ENCODE measurements at regions not wholly inside any gene's neighbourhood (a gene's known extent, or its start where the extent isn't known, plus 50 kb on each side); places are given as distances from the start of the nearest gene placed in this dataset.
A peak's percentile ranks its signal among the peaks of the same experiment; 100 is the strongest.

DNA sequence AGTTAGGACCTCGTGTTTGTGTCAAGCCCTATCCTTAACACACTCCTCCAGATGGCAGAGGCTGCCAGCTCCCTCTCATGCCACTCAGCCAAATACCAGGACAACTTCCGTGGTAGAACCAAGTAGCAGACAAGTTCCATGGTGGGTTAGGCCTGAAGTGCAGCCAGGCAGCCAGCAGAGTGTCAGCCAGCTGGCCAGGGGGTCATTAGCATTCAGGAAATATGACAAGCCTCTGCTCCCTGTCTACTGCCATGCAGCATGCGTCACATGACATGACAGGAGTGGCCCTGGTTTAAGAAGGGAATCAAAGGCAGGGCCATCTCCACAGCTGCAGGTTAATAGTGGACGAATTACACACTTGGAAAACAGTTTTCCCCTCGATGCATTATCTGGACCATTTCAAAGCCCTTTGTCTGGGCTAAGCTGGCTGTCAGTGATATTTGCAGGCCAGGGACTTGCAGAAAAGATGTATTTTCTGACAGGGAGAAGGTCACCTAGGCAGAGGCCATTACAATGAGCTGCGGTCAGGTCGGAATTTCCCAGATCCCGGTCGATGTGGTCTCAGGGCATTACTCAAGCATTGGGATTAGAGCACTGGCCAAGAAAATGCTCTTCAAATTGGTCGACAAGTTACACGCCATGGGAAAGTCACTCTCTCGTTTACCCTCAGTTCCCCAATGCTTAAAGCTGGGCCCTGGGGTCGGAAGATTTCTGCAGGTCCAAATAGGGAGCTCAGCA lies 461.7 kb upstream of the CADM1 start:
- DNase-seq (ENCODE audit: low read depth), result peak; percentile 9

DNA sequence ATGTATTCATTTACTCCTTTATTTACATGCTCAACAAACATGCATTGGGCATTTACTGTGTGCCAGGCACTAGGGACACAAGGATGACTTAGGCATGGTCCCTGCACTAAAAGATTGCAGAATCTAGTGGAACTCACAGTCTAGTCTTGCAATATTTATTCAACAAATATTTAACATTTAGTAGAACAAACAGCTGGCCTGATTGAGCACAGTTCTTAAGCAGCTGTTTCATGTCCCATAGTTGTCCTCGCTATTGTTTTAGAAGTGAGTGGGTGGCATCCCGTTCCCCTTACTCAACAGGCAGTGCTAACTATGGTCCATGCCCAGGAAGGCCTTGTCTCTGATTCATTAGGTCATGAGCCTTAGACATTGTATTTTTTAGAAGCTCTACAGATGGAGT lies 459.9 kb upstream of the CADM1 start:
- DNase-seq (ENCODE audit: low read depth), result no peak

DNA sequence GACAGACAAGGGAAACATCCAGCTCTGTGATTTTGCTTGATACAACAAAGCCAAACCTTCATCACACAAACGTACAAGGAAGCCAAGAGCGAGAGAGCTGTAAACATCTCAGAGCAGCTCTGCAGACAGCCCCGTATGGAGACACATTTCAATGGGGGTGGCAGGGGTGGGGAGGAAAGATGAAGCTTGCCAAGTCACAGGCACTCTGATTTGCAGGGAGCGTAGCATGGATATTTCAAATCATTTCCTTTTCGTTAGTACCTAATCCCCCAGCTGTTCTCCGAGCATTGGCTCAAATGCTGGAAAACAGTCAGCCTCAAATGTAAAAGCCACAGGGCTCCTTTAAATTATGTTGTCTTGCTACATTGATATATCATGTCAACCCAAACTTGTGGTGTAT lies 458.9 kb upstream of the CADM1 start:
- DNase-seq (ENCODE audit: low read depth), result no peak

DNA sequence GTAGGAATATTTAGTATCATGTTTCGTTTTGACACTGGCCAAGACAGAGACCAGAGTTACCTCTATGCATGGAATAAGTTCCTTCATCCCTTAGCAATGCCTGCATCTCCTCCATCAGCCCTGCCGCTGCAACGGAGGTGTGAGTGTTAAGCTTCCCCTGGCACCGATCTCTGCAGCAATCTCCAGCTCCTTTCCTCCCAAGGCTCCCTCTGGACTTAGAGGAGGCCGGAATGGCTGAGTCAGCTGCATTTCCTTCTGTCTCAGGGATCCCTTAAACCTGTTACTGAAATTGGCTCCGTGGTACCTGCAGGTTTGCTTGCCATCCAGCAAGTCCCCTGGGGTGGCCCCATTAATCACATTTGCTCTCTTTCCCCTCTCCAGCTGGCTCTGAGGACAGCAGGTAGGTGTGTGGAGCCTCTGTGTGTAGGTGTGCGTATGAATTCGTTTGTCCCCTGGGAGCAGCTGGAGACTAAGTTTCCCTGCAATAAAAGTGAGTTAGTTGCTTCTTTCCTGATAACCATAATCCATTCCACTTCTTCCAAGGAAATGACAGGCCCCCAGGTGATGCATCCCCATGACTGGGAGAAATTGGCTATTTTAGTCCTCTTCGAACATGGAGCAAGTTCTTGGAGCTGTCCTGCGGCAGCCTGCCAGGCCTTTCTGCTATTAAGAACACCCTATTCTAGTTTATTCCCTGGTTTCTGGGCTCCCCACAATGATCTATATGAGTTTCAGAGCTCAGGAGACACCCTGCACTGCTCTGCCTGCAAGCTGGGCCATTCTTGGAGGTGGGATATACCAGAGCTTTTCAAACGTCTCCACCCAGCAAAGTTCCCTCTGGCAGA lies 457.2 kb upstream of the CADM1 start:
- DNase-seq (ENCODE audit: low read depth), result no peak

DNA sequence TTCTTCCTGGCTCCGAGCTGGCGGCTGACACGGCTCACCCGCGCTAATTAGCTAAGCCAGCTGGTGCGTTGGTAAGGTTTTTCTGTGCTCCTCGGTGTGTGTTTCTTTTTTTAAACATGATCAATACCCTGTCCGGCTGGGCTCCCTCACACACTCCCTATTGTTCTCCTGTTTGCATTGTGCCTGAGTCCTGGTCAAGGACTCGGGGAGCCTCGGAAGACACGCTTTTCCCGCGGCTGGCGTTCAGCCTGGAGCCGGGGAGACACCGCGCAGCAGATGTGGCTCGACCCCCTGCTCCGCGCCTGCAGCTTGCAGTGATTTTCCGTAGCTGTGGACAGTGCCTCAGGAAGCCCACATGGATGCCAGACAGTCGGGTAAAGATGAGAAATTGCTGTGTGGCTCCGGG lies 454.9 kb upstream of the CADM1 start:
- DNase-seq (ENCODE audit: low read depth), result no peak

DNA sequence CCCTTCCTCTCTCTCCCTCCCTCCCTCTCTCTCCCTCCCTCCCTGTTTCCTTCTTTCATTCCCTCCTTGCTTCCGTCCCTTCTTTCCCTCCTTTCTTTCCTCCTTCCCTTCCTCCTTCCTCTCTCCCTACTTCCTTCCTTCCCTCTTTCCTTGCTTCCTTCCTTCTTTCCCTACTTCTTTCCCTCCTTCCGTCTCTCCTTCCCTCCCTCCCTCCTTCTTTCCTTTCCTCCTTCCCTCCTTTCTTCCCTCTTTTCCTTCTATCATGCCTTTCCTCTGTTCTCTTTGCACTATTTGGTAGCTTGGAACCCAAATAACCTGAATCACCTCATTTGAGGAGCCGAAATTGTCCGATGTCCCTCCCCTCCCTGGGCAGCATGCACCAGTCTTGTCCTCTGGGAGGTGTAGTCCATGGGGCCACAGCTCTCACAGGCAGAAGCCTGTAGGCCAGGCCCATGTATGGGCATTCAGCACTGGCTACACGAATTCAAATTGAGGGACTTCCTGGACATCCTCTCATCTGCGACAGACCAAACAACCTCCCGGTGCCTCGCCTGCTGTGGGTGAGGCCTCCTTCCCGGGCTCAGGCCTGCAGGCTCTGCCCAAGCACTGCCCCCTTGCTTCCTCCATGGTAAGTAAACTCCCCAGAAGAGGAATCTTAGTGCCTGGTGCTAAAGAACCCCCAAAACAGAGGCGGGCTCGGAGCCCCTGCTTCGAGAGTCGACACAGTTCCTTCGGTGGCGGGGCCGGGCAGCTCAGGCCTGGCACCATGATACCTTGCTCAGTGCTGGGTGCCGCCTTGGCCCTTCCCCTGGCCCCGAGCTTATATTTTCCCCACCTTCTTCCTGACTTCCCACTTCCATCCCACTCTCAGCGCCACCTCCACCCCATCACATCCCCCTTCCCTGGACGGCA lies 454.1 kb upstream of the CADM1 start:
- no peak for DNase-seq (ENCODE audit: low read depth)

DNA sequence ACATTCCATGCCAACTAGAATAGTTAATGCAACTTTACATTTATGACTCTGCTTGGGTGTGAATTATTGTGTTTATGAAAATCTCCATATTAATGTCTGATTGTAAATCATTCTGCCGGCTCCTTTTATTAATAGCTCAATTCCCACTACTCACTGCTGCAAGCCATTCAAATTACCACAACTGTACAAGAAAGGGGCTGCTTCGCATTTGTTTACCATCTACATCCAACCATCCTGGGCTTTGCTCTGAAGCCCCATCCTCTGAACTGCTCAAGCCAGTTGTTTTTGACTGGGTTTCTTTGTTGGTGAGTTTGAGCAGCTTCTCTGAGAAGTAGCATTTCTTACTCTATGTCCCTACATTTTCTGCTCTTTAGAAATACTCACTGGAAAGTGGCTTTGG lies 451.6 kb upstream of the CADM1 start:
- DNase-seq (ENCODE audit: low read depth), result no peak

DNA sequence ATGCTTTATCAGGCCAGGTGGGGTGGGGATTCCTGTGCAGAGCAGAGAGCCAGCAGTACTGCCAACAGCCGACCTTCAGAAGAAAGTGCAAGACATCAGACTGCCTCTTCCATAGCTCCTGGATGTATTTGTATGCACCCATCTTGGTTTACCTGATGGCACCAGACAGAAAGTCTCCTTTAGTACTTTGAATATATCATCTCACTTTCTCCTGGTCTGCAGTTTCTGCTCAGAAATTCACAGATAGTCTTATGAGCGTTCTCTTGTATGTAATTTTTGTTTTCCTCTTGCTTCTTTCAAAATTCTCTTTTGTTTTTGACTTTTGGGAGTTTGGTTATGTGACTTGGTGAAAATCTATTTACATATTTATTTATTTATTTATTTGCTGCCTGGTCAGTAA lies 446.4 kb upstream of the CADM1 start:
- DNase-seq (ENCODE audit: low read depth), result no peak

DNA sequence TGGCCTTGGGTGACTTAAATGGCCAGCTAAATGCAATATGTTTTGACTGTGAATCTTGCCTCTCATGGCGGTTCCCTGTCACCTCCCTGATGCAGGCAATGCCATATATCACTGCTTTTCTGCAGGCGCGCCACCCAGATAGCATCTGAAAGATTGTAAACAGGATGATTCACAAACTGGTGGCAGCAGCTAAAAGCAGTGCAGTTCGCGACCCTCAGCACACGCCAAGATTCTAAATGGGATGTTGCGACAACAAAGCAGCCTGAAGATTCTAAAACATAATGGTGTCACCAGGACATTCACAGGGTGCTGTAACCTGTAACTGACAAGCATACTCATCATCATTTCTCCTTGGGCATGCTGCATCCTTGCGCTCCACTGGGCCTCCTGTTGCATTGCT lies 440.4 kb upstream of the CADM1 start:
- no peak for DNase-seq (ENCODE audit: low read depth)

DNA sequence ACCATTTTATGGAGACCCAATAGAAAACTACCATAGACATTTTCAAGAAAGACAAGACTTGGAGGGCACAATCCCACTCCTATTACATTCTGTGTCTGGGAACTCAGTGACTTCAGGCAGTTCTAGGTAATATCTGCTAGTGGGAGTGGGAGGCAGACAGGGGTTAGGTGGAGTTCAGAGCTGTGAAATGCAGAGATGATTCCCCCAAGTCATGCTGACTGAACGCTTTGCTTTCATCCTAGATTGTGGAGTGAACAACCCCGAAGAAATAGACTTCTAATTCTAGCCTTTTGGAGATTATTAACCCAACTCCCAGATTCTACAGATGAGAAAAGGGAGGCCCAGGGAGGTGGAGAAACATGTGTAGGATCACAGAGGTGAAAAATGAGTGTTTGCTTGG lies 437.8 kb upstream of the CADM1 start:
- DNase-seq (ENCODE audit: low read depth), result no peak

DNA sequence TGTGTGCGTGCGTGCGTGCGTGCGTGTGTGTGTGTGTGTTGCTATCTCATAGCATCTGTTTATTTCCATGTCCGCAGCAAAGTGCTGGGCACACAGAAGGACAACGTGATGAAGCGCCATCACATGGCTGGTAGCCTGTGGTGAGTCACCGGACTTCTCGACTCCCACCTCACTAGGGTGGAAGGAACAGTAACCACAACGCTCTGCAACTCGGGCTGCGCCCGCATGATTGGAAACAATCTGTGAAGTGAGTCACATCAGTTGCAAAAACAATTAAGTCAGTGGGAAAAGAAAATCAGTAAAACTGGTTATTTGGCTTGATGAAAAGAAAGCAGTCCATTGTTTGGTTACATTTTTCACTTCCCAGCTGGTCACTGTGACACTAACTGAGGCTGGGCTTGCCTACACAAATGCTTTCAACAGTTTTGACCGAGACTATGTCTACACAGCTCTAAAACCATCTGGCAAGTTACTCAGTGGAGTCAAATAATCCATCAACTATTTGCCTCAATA lies 437.3 kb upstream of the CADM1 start:
- peak; percentile 98 for DNase-seq (ENCODE audit: low read depth)

DNA sequence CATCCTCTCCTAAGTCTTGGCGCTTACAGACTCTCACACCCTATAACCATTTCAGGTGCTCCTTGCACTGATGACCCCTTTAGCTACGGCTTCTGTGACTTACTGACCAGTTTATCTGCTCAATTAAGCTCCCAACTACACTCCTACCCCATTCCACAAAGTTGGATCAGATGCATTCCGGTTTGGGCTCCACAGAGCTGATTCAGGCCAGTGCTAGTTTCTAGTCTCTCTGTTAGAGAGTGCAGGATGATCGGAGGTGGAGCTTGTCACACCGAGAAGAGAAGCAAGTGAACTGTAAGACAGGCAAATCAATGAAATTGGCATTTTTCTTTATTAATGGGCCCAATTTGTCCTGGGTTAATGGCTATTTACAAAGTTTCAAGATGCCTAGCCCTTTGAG lies 436.8 kb upstream of the CADM1 start:
- no peak for DNase-seq (ENCODE audit: low read depth)

DNA sequence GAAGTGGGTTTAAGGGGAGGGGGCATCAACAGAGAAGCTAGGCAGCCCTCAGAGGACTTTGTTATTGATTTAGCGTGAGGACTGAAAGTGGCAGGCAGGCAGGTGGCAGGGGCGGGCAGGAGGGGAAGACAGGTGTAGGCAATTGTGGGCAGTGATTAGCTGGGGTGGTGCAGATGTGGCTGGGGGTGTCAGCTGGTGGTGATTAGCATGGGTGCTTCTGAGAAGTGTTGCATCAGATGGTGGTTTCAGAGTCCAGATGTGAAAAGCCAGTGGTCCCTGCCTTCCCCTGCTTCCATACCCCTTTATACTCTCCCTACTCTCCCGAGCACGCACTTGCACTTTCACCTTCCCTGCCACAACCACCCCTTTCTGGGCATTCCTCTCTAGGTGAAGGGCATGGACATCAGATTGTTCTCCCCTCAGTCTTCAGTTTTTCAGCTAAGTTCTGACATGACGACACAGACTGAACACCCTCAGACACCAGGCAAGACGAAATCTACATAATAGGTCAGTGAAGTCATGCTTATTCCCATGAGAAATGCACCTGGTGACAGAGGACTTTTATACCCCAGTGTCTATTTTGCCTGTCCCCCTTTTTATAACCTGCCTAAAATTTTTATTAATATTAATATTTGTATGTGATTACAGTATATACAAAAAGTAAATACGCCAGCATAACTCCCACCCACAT lies 435.7 kb upstream of the CADM1 start:
- DNase-seq (ENCODE audit: low read depth), result no peak

DNA sequence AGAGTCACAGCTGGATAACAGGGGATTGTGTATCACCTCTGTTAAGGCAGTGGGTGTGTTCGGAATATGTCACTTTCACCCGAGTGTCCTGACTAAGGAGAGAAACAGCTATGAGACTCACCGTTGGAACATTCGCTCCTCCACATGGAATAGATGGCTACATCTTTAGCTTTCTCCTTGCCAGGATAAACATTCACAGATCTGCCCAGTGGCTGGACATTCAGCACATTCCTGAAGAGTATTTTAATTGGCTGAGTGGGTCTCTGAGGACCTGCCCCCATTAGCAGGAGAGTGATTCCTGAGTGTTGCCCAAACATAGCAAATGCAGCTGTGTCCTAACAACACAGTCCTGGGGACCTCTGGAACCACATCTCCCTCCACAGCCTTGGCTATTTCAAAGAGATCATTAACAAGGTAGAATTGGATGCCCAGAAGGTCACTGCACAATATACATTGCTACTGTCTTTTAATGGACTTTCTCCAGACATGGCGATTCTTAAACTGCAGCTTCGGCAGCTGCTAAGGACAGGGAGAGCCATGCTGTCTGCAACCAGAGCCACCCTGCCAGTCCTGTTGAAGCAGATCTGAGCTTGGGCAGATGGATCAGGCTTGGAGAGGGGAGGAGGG lies 435.0 kb upstream of the CADM1 start:
- DNase-seq (ENCODE audit: low read depth), result peak; percentile 54

DNA sequence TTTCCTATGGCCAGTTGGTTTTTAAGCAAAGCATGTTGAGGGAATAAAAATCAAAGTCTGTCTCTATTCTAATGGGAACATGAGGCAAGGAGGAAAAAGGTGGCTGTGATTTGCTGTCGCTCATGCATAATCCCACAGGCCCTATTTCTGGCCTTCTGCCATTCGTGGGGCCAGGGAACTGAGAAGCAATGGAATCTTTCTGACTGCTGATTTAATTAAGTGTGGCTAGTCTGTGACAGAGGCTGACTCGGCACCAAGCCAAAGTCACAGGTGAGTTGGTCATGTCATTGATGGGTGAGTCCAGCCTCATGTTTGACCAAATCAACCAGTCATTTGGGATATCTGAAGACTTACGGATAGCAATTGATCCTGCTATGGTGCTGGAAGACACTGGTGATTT lies 429.3 kb upstream of the CADM1 start:
- DNase-seq (ENCODE audit: low read depth), result no peak

DNA sequence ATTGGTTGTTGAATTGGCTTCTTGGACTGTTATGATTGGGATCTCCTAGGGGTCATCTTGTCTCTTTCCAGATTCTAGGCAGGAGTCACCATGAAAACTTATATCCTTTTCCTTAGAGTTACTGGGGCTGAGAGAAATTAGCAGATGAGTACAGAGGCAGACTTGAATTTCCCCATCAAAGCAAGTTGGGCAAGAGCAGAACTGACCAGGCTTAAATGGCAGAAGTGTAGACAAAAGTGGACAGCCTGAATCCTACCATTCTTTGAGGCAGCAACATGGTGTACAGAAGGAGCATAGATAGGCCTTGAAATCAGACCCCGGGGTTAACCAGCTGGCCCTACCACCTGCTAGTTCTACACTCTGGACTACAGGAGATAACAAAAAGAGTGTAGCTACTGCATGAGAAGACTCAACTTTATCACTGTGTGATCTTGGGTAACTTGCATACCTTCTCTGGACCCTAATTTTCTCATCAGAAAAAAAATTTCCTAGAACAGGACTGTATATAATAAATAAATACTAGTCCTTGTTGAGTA lies 427.4 kb upstream of the CADM1 start:
- DNase-seq (ENCODE audit: low read depth), result no peak

DNA sequence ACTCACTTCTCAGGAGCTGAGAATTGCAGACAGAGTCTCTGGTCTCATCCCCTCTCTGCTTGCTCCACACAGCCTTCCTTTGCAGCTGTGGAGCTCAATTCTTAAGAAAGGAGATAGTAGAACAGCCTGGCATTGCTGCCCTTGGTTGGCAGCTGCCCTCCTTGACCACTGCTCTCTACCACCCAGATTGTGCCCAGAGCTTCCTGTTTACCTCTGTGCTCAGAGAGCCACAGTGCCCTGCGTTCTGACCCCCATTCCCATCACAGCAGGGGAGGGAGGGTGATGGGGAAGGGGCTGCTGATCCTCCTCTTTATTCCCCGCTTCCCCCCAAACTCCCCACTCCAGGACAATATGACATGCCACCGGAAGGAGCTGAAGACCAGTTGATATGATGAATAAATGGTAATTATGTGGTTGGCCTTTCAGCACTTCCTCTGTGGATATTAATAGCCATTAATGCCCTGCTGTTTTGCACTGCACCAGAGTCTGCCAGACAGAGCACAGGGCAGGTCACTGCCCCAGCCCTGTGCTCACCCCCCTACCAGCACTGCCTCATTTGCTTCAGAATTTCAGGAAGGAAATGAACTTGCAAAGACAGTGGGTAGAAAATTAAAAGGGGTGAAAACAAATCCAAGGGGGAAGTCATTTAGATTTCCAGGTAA lies 426.8 kb upstream of the CADM1 start:
- DNase-seq (ENCODE audit: low read depth), result no peak

DNA sequence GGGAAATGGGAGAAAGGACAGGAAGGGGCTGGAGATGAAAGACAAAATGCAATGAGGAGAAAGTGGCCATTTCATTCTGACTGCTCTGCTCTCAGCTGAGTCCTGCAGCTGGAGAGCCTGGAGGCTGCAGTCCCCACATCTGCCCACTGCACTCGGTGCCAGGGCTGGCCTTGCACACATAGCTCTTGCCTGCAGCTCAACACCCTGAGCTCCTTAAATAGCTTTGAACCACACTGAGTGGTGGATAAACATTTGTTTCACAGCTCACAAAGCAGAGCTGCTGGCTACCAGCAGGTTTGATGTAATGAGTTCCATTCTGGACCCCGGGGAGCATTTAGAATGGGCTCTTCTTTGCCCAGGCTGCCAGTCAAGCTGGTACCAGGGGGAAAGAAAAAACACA lies 426.1 kb upstream of the CADM1 start:
- no peak for DNase-seq (ENCODE audit: low read depth)

DNA sequence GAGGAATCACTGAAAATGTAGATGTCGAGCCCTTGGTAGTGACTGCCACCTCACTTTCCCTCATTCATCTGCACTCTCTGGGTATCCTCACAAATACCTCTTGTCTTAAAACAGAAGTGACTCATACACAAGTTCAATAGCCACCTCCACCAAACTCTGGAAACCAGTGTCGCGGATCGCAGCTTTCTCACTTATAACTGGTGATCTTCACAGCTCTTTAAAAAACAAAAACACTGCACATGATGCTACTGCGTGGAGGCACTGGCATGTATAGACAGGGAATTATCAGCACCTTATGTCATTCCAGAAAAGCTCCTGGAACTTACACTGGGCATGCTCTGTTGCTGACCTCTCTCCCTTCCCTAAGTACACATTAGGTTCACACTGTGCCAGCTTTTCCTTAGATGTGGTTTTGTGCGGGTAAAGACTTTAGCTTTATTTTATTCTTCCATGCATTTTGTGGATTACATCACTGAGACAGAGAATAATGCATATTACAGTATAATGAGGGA lies 425.5 kb upstream of the CADM1 start:
- DNase-seq (ENCODE audit: low read depth), result no peak

DNA sequence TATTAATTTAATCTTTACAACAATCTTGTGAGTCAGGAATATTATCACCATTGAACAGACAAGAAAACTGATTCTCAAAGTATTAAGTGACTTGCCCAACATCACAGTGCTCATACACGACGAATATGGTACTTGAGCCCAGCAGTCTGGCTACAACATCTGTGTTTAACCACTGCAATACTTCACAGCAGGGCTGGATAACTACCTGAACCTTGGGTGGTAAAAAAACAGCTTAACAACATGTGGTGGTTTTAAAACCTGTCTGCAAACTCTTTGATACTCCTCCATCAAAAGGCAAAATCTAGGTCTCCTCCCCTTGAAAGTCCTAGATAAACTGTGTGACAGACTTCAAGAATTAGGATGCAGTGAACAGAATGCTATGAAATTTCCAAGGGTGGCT lies 424.6 kb upstream of the CADM1 start:
- DNase-seq (ENCODE audit: low read depth), result no peak

All from stromal cell of bone marrow (primary cell).